HepG2 (cell line): ENCODE measurements at regions not wholly inside any gene's neighbourhood (a gene's known extent, or its start where the extent isn't known, plus 50 kb on each side); places are given as distances from the start of the nearest gene placed in this dataset.

Experiments used
- ATAC-seq: fragments of 200-7000 bp; cut with Tn5 transposase; 3 replicates; pipeline ENCODE4 v1.9.1; 2020; ENCODE audit warnings: mild to moderate bottlenecking, moderate library complexity
- BruUV-seq: library from RNA; stranded (reverse); fragments of 400-500 nt; replicated peaks from 2 replicates; lab custom pipeline; 2021; lab: Mats Ljungman, UMichigan
- CTCF ChIA-PET: fragments of 300-600 bp; formaldehyde crosslinking; extraction: SDS; loops from one replicate; lab custom pipeline; 2021; ENCODE audit warnings: low total read pairs, inconsistent platforms, low intra/inter-chr PET ratio; lab: Yijun Ruan, JAX
- POLR2A ChIA-PET: fragments of 350-600 bp; sonication (Branson Sonifier 250); formaldehyde crosslinking; loops from one replicate; lab custom pipeline; 2020; ENCODE audit warnings: antibody characterized with exemption, inconsistent platforms; lab: Yijun Ruan, JAX
- DNase-seq: peaks from one replicate; pipeline ENCODE4 v3.0.0-alpha.2; 2015; ENCODE audit warnings: low spot score
- FAIRE-seq: peaks from 3 replicates; lab custom pipeline; 2011; peaks lifted over from hg19 to GRCh38; lab: Jason Lieb, UNC
- H2AFZ ChIP-seq: one replicate; pipeline ENCODE4 v1.6.1; 2011; ENCODE audit warnings: low read length, inconsistent platforms
- H3K27ac ChIP-seq: fragments of 300-600 bp; 3 replicates; pipeline ENCODE4 v1.8.0; 2011; ENCODE audit warnings: mixed run types, mild to moderate bottlenecking, mixed read lengths, low read length, inconsistent platforms; ENCODE audit not compliant: insufficient read depth; ENCODE audit errors: extremely low read length
- H3K27me3 ChIP-seq, 2 experiments: fragments of 200-600 bp in 1 of 2; 2 replicates in 1 of 2; 3 replicates in 1 of 2; pipeline versions ENCODE4 v1.6.0 to v1.8.0; 2011; ENCODE audit warnings: low read length in 2 of 2, mild to moderate bottlenecking in 2 of 2, moderate library complexity in 2 of 2, inconsistent platforms in 1 of 2; ENCODE audit not compliant: insufficient read depth in 2 of 2, control insufficient read depth in 1 of 2
- H3K36me3 ChIP-seq, 2 experiments: fragments of 200-600 bp in 1 of 2; replicated peaks in 1 of 2; 2 replicates in 1 of 2; 3 replicates in 1 of 2; pipeline versions ENCODE4 v1.5.1 to v1.8.0; 2011; ENCODE audit warnings: low read length in 2 of 2, inconsistent platforms in 1 of 2; ENCODE audit not compliant: insufficient read depth in 2 of 2, control insufficient read depth in 1 of 2
- H3K4me1 ChIP-seq: 2 replicates; pipeline ENCODE4 v1.5.1; 2012; ENCODE audit warnings: low read length, inconsistent platforms; ENCODE audit not compliant: insufficient read depth
- H3K4me2 ChIP-seq: 2 replicates; pipeline ENCODE4 v1.6.0; 2011; ENCODE audit warnings: low read depth, low read length, inconsistent platforms
- H3K4me3 ChIP-seq, 3 experiments: fragments of 200-600 bp in 1 of 3; sonication (generic), shearing (Covaris generic) in 1 of 3; replicated peaks in 1 of 3; 2 replicates each; pipeline ENCODE4 v1.5.1; 2011 to 2016; ENCODE audit warnings: low read length in 3 of 3, inconsistent platforms in 2 of 3, low read depth in 2 of 3, mild to moderate bottlenecking in 2 of 3, control low read depth in 1 of 3, mixed read lengths in 1 of 3; ENCODE audit not compliant: insufficient read depth in 1 of 3
- H3K79me2 ChIP-seq: one replicate; pipeline ENCODE4 v1.6.1; 2011; ENCODE audit warnings: low read length, inconsistent platforms; ENCODE audit not compliant: insufficient read depth
- H3K9ac ChIP-seq: 2 replicates; pipeline ENCODE4 v1.6.0; 2011; ENCODE audit warnings: mild to moderate bottlenecking, low read depth, low read length, inconsistent platforms; ENCODE audit not compliant: insufficient read depth
- H3K9me3 ChIP-seq: 2 replicates; pipeline ENCODE4 v1.5.1; 2012; ENCODE audit warnings: mild to moderate bottlenecking, low read length
- H4K20me1 ChIP-seq: 2 replicates; pipeline ENCODE4 v1.6.0; 2011; ENCODE audit warnings: inconsistent platforms, mild to moderate bottlenecking, low read length, moderate library complexity; ENCODE audit not compliant: insufficient read depth
- FOXP4 ChIP-seq: sonication (generic); formaldehyde crosslinking; IDR thresholded peaks from 2 replicates; pipeline ENCODE4 v1.4.0; 2020; ENCODE audit warnings: missing genetic modification reagents
- RAD21 ChIP-seq: fragments of 450-650 bp; formaldehyde crosslinking; IDR thresholded peaks from 2 replicates; pipeline ENCODE4 v1.5.0; 2020; ENCODE audit warnings: mild to moderate bottlenecking
- SKIL ChIP-seq: sonication (generic); formaldehyde crosslinking; IDR thresholded peaks from 2 replicates; pipeline ENCODE4 v1.8.0; 2022; ENCODE audit warnings: missing genetic modification reagents, mild to moderate bottlenecking, moderate library complexity, borderline replicate concordance
- ZXDC ChIP-seq: sonication (generic); formaldehyde crosslinking; IDR thresholded peaks from 2 replicates; pipeline ENCODE4 v1.5.0; 2020; ENCODE audit warnings: mild to moderate bottlenecking, missing genetic modification reagents
- WGBS: methylation state at CpG from one replicate; pipeline ENCODE4 v1.1.6; 2017; ENCODE audit warnings: low lambda C conversion rate; 5-methylcytosine and 5-hydroxymethylcytosine counted together
- in situ Hi-C: cut with HindIII; loops from 2 replicates; pipeline ENCODE4 v1.10.0; 2017; ENCODE audit warnings: low pct_unique_long_range_greater_than_20kb; ENCODE audit not compliant: extremely low pct_ligation_motif_present
- intact Hi-C: fragments of 100-400 bp; cut with micrococcal nuclease; formaldehyde crosslinking; loops from one replicate; pipeline ENCODE4 v1.10.0; 2022; ENCODE audit not compliant: unreplicated experiment

- ChIA-PET POLR2A (no interaction called here), CTCF (no interaction called here)
- Histone ChIP-seq H3K4me3 (no peak overlapping the region), H3K4me1 (no peaks in the 10 kb centered on the region), H3K79me2 (no peaks in the 10 kb centered on the region), H4K20me1 (no peaks in the 10 kb centered on the region), H3K27ac (no peak overlapping the region), H2AFZ (no peak overlapping the region), H3K9ac (no peak overlapping the region), H3K36me3 (no peaks in the 10 kb centered on the region), H3K4me2 (no peak overlapping the region), H3K27me3 (peaks cover 0 to 3% of the 10 kb centered on the region in 2 experiments; a peak in 1 of 5 replicates), H3K9me3 (no peaks in the 10 kb centered on the region)
- no TSS peak for BruUV-seq
- 77% methylated on average over 13 of the region's 13 CpGs for WGBS
- ATAC-seq = no peak
- intact Hi-C loops = no loop called here
- no peak for TF ChIP-seq RAD21 (CRISPR knock-in tag)
- no peak for TF ChIP-seq ZXDC (CRISPR knock-in tag)
- TF ChIP-seq FOXP4 (CRISPR knock-in tag) = no peak
- no peak for TF ChIP-seq SKIL (CRISPR knock-in tag)
- FAIRE-seq = no peak
- DNase-seq = no peak
- in situ Hi-C loops = no loop called here
Observed at GRCh38 chr5:17004441-17005106, 68.5 kb upstream of the MYO10 start.
